ENCODE measurements at regions not wholly inside any gene's neighbourhood (a gene's known extent, or its start where the extent isn't known, plus 50 kb on each side); places are given as distances from the start of the nearest gene placed in this dataset.

DNA sequence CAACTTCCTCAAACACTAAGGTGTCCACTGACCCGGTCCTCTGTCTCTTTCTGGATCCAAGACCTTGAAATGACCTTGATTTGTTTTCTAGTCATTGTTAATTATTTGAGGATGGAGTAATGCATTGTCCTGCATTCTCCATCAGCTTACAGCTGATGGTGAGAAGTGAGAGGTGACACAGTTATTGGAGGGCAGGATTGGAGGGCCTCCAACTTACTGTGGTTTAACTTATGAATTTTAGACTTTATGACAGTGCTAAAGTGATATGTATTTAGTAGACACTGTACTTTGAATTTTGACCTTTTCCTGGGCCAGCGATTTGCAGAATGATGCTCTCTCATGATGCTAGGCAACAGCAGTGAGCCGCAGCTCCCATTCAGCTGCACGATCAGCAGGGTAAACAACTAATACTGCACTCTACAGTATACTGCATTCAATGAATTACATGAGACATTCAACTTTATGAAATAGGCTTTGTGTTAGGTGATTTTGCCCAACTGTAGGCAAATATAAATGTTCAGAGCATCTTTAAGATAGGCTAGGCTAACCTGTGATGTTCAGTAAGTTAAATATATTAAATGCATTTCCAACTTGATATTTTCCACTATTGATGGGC is 200.0 kb upstream of the MEX3C start:
- DNase-seq (ENCODE audit: low read depth, low spot score), result no peak
- TF ChIP-seq CTCF (conservative IDR thresholded peaks at IDR 0.05), result no peak
- no peaks in the 10 kb centered on the region for H3K27me3 Mint-ChIP-seq (ENCODE audit: low read depth)
- H3K9me3 Mint-ChIP-seq, result peaks cover 5% of the 10 kb centered on the region
- no peaks in the 10 kb centered on the region for H3K36me3 Mint-ChIP-seq (ENCODE audit: low read depth)
- H3K27ac Mint-ChIP-seq (ENCODE audit: unreplicated experiment), result no peak overlapping the region
- no peaks in the 10 kb centered on the region for H3K4me1 Mint-ChIP-seq
- H3K4me3 Mint-ChIP-seq, result no peak overlapping the region

DNA sequence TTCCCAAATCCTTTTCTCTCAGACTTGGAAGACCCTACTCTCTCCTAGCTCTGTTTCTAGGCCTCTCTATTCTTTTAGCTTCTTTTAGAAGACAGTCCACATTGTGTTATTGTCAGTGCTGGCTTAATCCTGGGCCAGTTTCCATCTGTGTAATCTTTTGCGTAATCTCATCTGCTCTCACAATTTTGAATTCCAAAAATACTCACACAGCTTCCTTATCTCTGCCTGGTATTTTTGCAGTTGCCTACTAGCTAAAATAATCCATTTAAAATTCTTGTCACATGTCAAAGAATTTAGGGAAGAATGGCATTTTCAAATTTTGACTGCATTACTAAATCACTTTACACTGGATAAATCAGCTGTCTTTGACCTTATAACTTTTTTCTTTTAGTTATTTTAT is 200.6 kb upstream of the MEX3C start:
- no peak for DNase-seq (ENCODE audit: low read depth, low spot score)
- H3K27ac Mint-ChIP-seq (ENCODE audit: unreplicated experiment), result no peak overlapping the region
- TF ChIP-seq CTCF (conservative IDR thresholded peaks at IDR 0.05), result no peak
- H3K36me3 Mint-ChIP-seq (ENCODE audit: low read depth), result no peaks in the 10 kb centered on the region
- H3K4me3 Mint-ChIP-seq, result no peak overlapping the region
- H3K4me1 Mint-ChIP-seq, result no peaks in the 10 kb centered on the region
- H3K27me3 Mint-ChIP-seq (ENCODE audit: low read depth), result no peaks in the 10 kb centered on the region
- peaks cover 5% of the 10 kb centered on the region for H3K9me3 Mint-ChIP-seq

GRCh38 chr18:51399491-51400122 is 202.1 kb upstream of the MEX3C start:
- Mint-ChIP-seq H3K4me1 (no peaks in the 10 kb centered on the region), H3K9me3 (no peaks in the 10 kb centered on the region), H3K27me3 (ENCODE audit: low read depth) (no peaks in the 10 kb centered on the region), H3K36me3 (ENCODE audit: low read depth) (no peaks in the 10 kb centered on the region), H3K27ac (ENCODE audit: unreplicated experiment) (no peak overlapping the region), H3K4me3 (no peak overlapping the region)
- no peak for DNase-seq (ENCODE audit: low read depth, low spot score)
- TF ChIP-seq CTCF (conservative IDR thresholded peaks at IDR 0.05), result no peak

DNA sequence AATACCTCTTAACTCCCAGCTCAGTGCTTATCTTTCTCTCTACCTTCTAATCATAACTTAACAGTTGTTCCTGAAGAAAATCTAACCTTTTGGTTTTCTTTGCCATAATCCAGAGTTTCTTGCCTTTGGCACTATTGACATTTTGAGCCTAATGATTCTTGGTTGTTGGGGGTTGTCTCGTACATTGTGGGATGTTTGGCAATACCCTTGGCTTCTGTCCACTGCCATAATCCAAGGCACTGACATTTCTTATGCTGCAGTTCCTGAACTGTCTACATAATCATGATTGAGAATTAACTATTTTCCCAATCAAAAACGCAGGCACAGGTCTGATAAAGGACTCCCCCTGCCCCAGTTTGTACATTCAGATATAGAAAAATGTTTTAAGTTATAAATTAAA is 203.2 kb upstream of the MEX3C start:
- no peaks in the 10 kb centered on the region for H3K9me3 Mint-ChIP-seq
- no peaks in the 10 kb centered on the region for H3K27me3 Mint-ChIP-seq (ENCODE audit: low read depth)
- no peak for TF ChIP-seq CTCF (conservative IDR thresholded peaks at IDR 0.05)
- no peak for DNase-seq (ENCODE audit: low read depth, low spot score)
- no peak overlapping the region for H3K4me3 Mint-ChIP-seq
- H3K27ac Mint-ChIP-seq (ENCODE audit: unreplicated experiment), result no peak overlapping the region
- H3K4me1 Mint-ChIP-seq, result no peaks in the 10 kb centered on the region
- no peaks in the 10 kb centered on the region for H3K36me3 Mint-ChIP-seq (ENCODE audit: low read depth)

DNA sequence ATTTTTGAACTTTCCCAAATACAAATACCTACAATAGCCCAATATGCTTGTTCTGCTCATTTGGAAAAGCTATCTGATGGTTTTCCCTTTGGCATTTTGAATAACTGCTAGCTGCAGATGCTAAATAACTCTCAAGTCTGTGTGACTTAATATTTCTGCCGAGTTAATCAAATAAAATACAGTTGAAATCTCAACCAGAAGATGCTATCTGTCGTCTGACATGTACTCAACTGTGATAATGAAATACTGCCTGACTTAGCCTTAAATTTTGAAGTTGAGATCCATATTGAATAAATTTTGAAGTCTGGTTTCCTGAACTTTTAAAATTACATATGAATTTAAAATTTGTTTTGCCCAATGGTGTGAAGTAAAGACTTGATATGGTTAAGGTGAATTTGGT is 204.4 kb upstream of the MEX3C start:
- H3K27me3 Mint-ChIP-seq (ENCODE audit: low read depth), result no peaks in the 10 kb centered on the region
- H3K4me3 Mint-ChIP-seq, result no peak overlapping the region
- H3K36me3 Mint-ChIP-seq (ENCODE audit: low read depth), result no peaks in the 10 kb centered on the region
- H3K4me1 Mint-ChIP-seq, result no peaks in the 10 kb centered on the region
- H3K27ac Mint-ChIP-seq (ENCODE audit: unreplicated experiment), result no peak overlapping the region
- no peak for TF ChIP-seq CTCF (conservative IDR thresholded peaks at IDR 0.05)
- no peaks in the 10 kb centered on the region for H3K9me3 Mint-ChIP-seq
- no peak for DNase-seq (ENCODE audit: low read depth, low spot score)
